Lower leg skin (tissue), 3 donors: ENCODE measurements at regions not wholly inside any gene's neighbourhood (a gene's known extent, or its start where the extent isn't known, plus 50 kb on each side); places are given as distances from the start of the nearest gene placed in this dataset.

Experiments used
- CTCF ChIP-seq, 3 donors: fragments of 450-650 bp; IDR thresholded peaks; one replicate each; pipeline ENCODE4 v1.5.1; 2016; ENCODE audit warnings: antibody characterized with exemption in 3 of 3, mild to moderate bottlenecking in 3 of 3, moderate library complexity in 2 of 3
- POLR2A ChIP-seq, 2 donors: fragments of 450-650 bp; IDR thresholded peaks; one replicate each; pipeline ENCODE4 v1.6.1; 2016 to 2017; ENCODE audit warnings: antibody characterized with exemption in 2 of 2, mild to moderate bottlenecking in 1 of 2, moderate library complexity in 1 of 2

GRCh38 chr22:48682504-48682903 lies 1145.2 kb downstream of the BRD1 start:
- TF ChIP-seq POLR2A (IDR thresholded peaks at IDR 0.05) (no peak), CTCF (IDR thresholded peaks at IDR 0.05) (no peak)
